H9 (cell line): ENCODE measurements at regions not wholly inside any gene's neighbourhood (a gene's known extent, or its start where the extent isn't known, plus 50 kb on each side); places are given as distances from the start of the nearest gene placed in this dataset.

Source experiments
- DNase-seq: peaks from one replicate; pipeline ENCODE4 v3.0.0-alpha.2; 2017
- H2AFZ ChIP-seq: one replicate; pipeline ENCODE4 v1.6.1; 2013; ENCODE audit warnings: mild to moderate bottlenecking, low read length, control low read depth, moderate library complexity
- H2AK5ac ChIP-seq: 2 replicates; pipeline ENCODE4 v1.6.1; 2013; ENCODE audit warnings: low read length, control low read depth, mixed read lengths; ENCODE audit not compliant: insufficient read length
- H2BK120ac ChIP-seq: one replicate; pipeline ENCODE4 v1.6.1; 2013; ENCODE audit warnings: low read depth, mild to moderate bottlenecking, low read length, control low read depth, inconsistent platforms; ENCODE audit not compliant: poor library complexity, severe bottlenecking
- H2BK12ac ChIP-seq: 2 replicates; pipeline ENCODE4 v1.6.1; 2013; ENCODE audit warnings: low read length, control low read depth, mixed read lengths, low read depth; ENCODE audit not compliant: insufficient read length
- H2BK15ac ChIP-seq: 2 replicates; pipeline ENCODE4 v1.6.1; 2013; ENCODE audit warnings: low read depth, low read length, control low read depth
- H2BK20ac ChIP-seq: one replicate; pipeline ENCODE4 v1.6.1; 2013; ENCODE audit warnings: low read depth, mild to moderate bottlenecking, low read length, control low read depth, inconsistent platforms; ENCODE audit not compliant: poor library complexity, severe bottlenecking
- H2BK5ac ChIP-seq: 2 replicates; pipeline ENCODE4 v1.6.1; 2013; ENCODE audit warnings: low read length, control low read depth, mixed read lengths; ENCODE audit not compliant: insufficient read length
- H3K14ac ChIP-seq: 2 replicates; pipeline ENCODE4 v1.6.1; 2013; ENCODE audit warnings: low read length, control low read depth; ENCODE audit not compliant: insufficient read depth
- H3K18ac ChIP-seq: 2 replicates; pipeline ENCODE4 v1.6.1; 2013; ENCODE audit warnings: low read depth, mild to moderate bottlenecking, mixed read lengths, low read length, control low read depth; ENCODE audit not compliant: insufficient read length
- H3K23ac ChIP-seq: 2 replicates; pipeline ENCODE4 v1.6.1; 2013; ENCODE audit warnings: low read length, control low read depth, mixed read lengths, low read depth; ENCODE audit not compliant: insufficient read length
- H3K23me2 ChIP-seq: 2 replicates; pipeline ENCODE4 v1.6.1; 2013; ENCODE audit warnings: low read depth, mild to moderate bottlenecking, mixed read lengths, low read length, control low read depth; ENCODE audit not compliant: insufficient read length, poor library complexity, severe bottlenecking
- H3K27ac ChIP-seq: 2 replicates; pipeline ENCODE4 v1.5.1; 2013; ENCODE audit warnings: low read length, control low read depth, mixed read lengths, low read depth; ENCODE audit not compliant: insufficient read length
- H3K27me3 ChIP-seq: 2 replicates; pipeline ENCODE4 v1.6.1; 2013; ENCODE audit warnings: low read length, control low read depth, inconsistent platforms; ENCODE audit not compliant: insufficient read depth
- H3K4ac ChIP-seq: 2 replicates; pipeline ENCODE4 v1.6.1; 2013; ENCODE audit warnings: low read depth, mild to moderate bottlenecking, control low read depth, inconsistent platforms, low read length, moderate library complexity
- H3K4me1 ChIP-seq: 2 replicates; pipeline ENCODE4 v1.6.1; 2013; ENCODE audit warnings: low read length, control low read depth, inconsistent platforms; ENCODE audit not compliant: insufficient read depth
- H3K4me2 ChIP-seq: 2 replicates; pipeline ENCODE4 v1.6.1; 2013; ENCODE audit warnings: low read length, control low read depth, mixed read lengths; ENCODE audit not compliant: insufficient read length, insufficient read depth
- H3K56ac ChIP-seq: 2 replicates; pipeline ENCODE4 v1.6.1; 2013; ENCODE audit warnings: low read depth, mild to moderate bottlenecking, mixed read lengths, low read length, control low read depth; ENCODE audit not compliant: insufficient read length
- H3K79me1 ChIP-seq: 2 replicates; pipeline ENCODE4 v1.6.1; 2013; ENCODE audit warnings: low read depth, mild to moderate bottlenecking, moderate library complexity, low read length, control low read depth, inconsistent platforms; ENCODE audit not compliant: insufficient read depth, poor library complexity, severe bottlenecking
- H3K79me2 ChIP-seq: 2 replicates; pipeline ENCODE4 v1.6.1; 2013; ENCODE audit warnings: low read length, control low read depth, inconsistent platforms; ENCODE audit not compliant: insufficient read depth
- H3K9ac ChIP-seq: 2 replicates; pipeline ENCODE4 v1.6.1; 2013; ENCODE audit warnings: low read length, control low read depth, mixed read lengths; ENCODE audit not compliant: insufficient read length; ENCODE audit errors: extremely low read depth
- H3K9me3 ChIP-seq: one replicate; pipeline ENCODE4 v1.6.1; 2013; ENCODE audit warnings: low read depth, low read length, inconsistent platforms; ENCODE audit not compliant: control insufficient read depth
- H3T11ph ChIP-seq: one replicate; pipeline ENCODE4 v1.6.1; 2013; ENCODE audit warnings: mild to moderate bottlenecking, low read length, control low read depth, inconsistent platforms
- H4K20me1 ChIP-seq: one replicate; pipeline ENCODE4 v1.6.1; 2013; ENCODE audit not compliant: control insufficient read depth, insufficient read length, insufficient read depth
- H4K5ac ChIP-seq: 2 replicates; pipeline ENCODE4 v1.6.1; 2013; ENCODE audit warnings: low read depth, mild to moderate bottlenecking, mixed read lengths, low read length, control low read depth; ENCODE audit not compliant: insufficient read length
- H4K8ac ChIP-seq: replicated peaks from 2 replicates; pipeline ENCODE4 v1.6.1; 2013; ENCODE audit warnings: low read length, control low read depth, mixed read lengths, low read depth; ENCODE audit not compliant: insufficient read length
- H4K91ac ChIP-seq: 2 replicates; pipeline ENCODE4 v1.6.1; 2013; ENCODE audit warnings: low read depth, mild to moderate bottlenecking, moderate library complexity, mixed read lengths, low read length, control low read depth; ENCODE audit not compliant: insufficient read length
- H3K27ac Mint-ChIP-seq, 3 experiments: 2 replicates in 2 of 3; 3 replicates in 1 of 3; pipeline ENCODE4 v1.8.0; 2020 to 2021; ENCODE audit warnings: mixed read lengths in 3 of 3, mild to moderate bottlenecking in 1 of 3, moderate library complexity in 1 of 3
- H3K27me3 Mint-ChIP-seq: 2 replicates; pipeline ENCODE4 v1.8.0; 2021; ENCODE audit warnings: low read depth, mild to moderate bottlenecking, moderate library complexity, mixed read lengths
- H3K36me3 Mint-ChIP-seq, 3 experiments: 2 replicates in 2 of 3; 3 replicates in 1 of 3; pipeline ENCODE4 v1.8.0; 2020 to 2021; ENCODE audit warnings: low read depth in 3 of 3, mixed read lengths in 3 of 3; ENCODE audit not compliant: insufficient read depth in 1 of 3
- H3K4me1 Mint-ChIP-seq, 2 experiments: 2 replicates each; pipeline ENCODE4 v1.8.0; 2020; ENCODE audit warnings: mixed read lengths in 2 of 2
- H3K4me3 Mint-ChIP-seq, 2 experiments: 2 replicates in 1 of 2; 3 replicates in 1 of 2; pipeline ENCODE4 v1.8.0; 2020 to 2021; ENCODE audit warnings: mild to moderate bottlenecking in 2 of 2, mixed read lengths in 2 of 2, moderate library complexity in 1 of 2
- H3K9me3 Mint-ChIP-seq, 2 experiments: 2 replicates in 1 of 2; 3 replicates in 1 of 2; pipeline ENCODE4 v1.8.0; 2020; ENCODE audit warnings: mild to moderate bottlenecking in 2 of 2, mixed read lengths in 2 of 2, moderate library complexity in 1 of 2
- CTCF ChIP-seq: fragments of 200-600 bp; sonication (generic); conservative IDR thresholded peaks from 3 replicates; pipeline ENCODE4 v1.8.0; 2021; ENCODE audit warnings: antibody characterized with exemption, mild to moderate bottlenecking
- WGBS: extraction: QIAGEN DNeasy Blood & Tissue Kit; methylation state at CpG from one replicate; pipeline ENCODE4 v1.1.7; 2013; ENCODE audit warnings: missing lambda C conversion rate, low lambda C conversion rate, mixed read lengths; ENCODE audit not compliant: insufficient read length; ENCODE audit errors: extremely low coverage; 5-methylcytosine and 5-hydroxymethylcytosine counted together

- Histone ChIP-seq H3K9me3 (no peaks in the 10 kb centered on the region), H3K23ac (no peak overlapping the region), H3T11ph (no peak overlapping the region), H3K27me3 (no peaks in the 10 kb centered on the region), H2BK5ac (no peak overlapping the region), H2BK15ac (no peak overlapping the region), H2AK5ac (no peak overlapping the region), H3K27ac (no peak overlapping the region), H4K91ac (no peak overlapping the region), H3K4me2 (no peak overlapping the region), H3K9ac (no peak overlapping the region), H2BK120ac (no peak overlapping the region), H2BK12ac (no peak overlapping the region), H3K18ac (no peak overlapping the region), H3K56ac (no peak overlapping the region), H2BK20ac (no peak overlapping the region), H4K8ac (no peak overlapping the region), H2AFZ (no peak overlapping the region), H3K14ac (no peak overlapping the region), H3K79me1 (no peaks in the 10 kb centered on the region), H3K79me2 (no peaks in the 10 kb centered on the region; the same call in 1 of the 2 replicates), H3K4ac (no peak overlapping the region), H4K20me1 (no peaks in the 10 kb centered on the region), H4K5ac (no peak overlapping the region), H3K23me2 (no peaks in the 10 kb centered on the region), H3K4me1 (no peaks in the 10 kb centered on the region)
- no peak for DNase-seq
- Mint-ChIP-seq H3K27me3 (no peaks in the 10 kb centered on the region), H3K9me3 (no peaks in the 10 kb centered on the region; a peak in 1 of 5 replicates), H3K4me3 (no peak overlapping the region), H3K36me3 (no peaks in the 10 kb centered on the region), H3K27ac (no peak overlapping the region), H3K4me1 (no peaks in the 10 kb centered on the region)
- 100% methylated on average over 1 of the region's 2 CpGs for WGBS
- TF ChIP-seq CTCF: no peak
Measured at GRCh38 chr12:60853407-60853806, 1257.6 kb downstream of the SLC16A7 start.
